ENCODE measurements at regions not wholly inside any gene's neighbourhood (a gene's known extent, or its start where the extent isn't known, plus 50 kb on each side); places are given as distances from the start of the nearest gene placed in this dataset.
A peak's percentile ranks its signal among the peaks of the same experiment; 100 is the strongest.
"Not testable (repeated sequence)": the region's sequence is repeated elsewhere in the genome, so short reads cannot be mapped to it uniquely, and the experiment has no call there.

DNA sequence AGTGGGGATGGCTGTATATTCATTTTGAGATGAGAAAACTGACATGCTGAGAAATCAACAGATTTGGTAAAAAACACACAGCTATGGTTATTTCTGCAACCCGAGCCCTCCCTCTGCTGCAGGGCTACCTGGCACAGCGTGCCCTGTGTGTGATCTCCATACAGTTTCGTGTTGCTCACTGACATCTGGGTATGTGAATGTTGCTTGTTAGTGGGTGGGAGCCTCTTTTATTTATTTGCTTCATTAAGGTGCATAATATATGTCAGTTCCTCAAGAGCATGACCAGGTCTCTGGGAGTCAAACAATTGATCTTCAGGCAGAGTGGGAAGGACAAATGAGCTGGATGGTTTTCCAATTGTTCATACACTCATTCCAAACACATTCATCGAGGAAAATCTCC lies 139.1 kb upstream of the FHL2 start:
- DNase-seq (ENCODE audit: low read depth in 2 of 2): no peak

DNA sequence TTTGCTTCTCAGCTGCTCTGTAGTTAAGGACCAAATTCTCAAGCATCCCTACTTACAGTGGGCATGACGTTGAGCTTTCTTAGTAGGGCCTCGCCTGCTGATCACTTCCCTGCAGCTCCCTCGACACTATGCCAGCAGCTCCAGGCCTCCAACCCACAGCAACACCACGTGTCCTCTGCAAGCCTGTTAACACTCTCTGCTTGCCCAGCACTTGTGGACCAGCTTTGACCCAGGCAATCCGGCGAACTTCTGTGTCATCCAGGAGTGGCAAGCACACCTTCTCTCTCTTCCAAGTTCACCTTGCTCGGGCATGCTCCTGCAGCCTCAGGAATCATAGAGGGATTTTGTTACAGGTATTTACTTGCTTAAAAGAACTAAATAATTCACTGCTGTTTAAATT lies 138.6 kb upstream of the FHL2 start:
- no peak for DNase-seq (ENCODE audit: low read depth in 2 of 2)

DNA sequence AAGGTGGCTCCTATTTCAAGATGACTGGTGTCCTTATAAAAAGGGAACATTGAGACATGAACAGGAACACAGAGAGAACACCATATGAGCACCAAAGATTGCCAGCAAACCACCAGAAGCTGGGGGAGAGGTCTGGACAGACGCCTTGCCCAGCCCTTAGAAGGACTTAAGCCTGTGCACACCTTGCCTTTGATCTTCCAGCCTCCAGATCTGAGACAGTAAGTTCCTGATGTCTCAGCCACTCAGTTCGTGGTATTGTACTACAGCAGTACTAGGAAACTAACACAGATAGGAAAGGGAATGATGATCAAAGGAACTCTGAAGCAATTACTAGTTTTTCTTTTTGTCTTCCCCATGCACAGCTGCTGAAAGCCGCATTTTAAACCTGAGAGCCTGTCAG lies 137.3 kb upstream of the FHL2 start:
- no peak for DNase-seq (ENCODE audit: low read depth in 2 of 2)

DNA sequence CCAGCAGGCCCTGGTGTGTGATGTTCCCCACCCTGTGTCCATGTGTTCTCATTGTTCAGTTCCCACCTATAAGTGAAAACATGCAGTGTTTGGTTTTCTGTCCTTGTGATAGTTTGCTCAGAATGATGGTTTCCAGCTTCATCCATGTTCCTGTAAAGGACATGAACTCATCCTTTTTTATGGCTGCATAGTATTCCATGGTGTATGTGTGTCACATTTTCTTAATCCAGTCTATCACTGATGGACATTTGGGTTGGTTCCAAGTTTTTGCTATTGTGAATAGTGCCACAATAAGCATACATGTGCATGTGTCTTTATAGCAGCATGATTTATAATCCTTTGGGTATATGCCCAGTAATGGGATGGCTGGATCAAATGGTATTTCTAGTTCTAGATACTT lies 130.4 kb upstream of the FHL2 start:
- DNase-seq (ENCODE audit: low read depth in 2 of 2): not testable (repeated sequence)

DNA sequence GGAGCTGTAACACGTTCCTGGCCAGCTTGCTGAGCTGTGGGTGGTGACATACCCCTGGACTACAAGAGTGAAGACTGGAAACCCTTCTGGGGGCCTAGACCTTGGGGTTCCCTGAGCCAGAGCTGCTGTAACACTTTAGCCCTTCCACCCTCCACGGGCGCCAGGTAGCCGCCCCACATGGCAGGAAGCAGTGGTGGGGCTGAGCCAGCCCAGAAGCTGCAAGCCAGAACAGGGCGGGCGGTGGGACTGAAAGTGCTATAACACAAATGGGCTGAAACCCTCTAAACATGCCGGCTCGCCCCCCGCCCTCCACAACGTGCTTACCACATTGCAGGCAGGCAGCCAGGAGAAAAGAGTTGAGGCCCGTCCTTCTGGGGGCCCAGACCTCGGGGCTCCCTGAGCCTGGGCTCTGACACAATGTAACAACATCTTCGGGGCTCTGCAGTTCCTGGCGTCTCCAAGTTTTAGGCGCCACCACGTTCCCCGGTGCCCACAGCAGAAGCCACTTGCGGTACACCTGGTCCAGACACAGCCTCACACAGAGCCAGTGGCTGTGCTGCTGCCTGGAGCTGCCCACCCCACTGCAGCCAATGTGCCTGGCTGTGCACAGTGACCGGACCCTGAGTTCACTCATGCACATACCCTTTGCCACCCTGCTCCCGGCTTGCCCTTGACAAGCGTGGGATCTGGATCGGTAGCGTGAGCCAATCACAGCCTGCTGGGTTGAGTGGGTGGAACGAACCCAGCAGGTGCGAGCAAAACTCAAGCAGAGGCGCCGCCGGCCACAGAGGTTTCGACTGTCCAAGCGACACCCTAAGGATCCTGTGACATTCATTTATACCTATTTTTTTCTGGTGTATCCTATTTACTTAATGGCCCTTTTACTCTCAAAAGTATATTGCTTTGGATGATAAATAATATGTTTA lies 127.4 kb upstream of the FHL2 start:
- DNase-seq (ENCODE audit: low read depth in 2 of 2): no peak

DNA sequence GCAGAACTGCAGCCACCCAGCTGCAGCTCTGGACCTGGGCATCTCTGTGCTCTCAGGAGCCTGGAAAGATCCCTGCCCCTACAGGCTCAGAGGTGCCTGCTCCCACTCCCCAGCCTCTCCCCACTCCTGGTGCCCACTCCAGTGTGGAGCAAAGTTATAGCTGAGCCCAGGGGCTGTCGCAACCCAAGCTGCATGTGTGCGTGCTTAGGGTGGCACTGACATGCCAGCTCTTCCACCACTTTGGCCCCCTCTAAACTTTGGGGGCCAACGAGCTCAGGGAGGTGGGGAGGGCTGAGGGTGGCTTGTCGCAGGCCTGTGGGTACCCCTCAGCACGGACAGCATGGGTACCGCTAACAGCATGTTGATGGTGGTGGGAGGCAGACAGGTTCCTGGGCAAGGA lies 126.3 kb upstream of the FHL2 start:
- no peak for DNase-seq (ENCODE audit: low read depth in 2 of 2)

DNA sequence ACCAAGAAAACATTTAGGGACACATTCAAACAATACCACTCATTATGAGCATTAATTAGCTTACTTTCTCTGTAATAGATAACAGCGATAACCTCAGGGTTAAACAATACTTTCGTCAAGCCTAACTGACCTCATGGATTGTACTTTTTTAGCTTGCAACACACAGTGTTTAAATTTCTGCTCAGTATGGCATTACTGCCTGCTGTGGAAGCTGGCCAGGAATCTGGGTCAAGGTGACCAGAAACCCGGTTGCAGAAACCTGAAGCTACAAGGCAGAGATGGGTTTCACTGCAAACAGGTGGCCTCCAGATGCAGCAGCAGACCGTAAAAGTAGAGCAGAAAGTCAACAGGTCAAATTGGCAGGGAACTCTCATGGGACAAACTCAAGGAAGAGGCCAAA lies 123.8 kb upstream of the FHL2 start:
- DNase-seq (ENCODE audit: low read depth in 2 of 2): no peak

DNA sequence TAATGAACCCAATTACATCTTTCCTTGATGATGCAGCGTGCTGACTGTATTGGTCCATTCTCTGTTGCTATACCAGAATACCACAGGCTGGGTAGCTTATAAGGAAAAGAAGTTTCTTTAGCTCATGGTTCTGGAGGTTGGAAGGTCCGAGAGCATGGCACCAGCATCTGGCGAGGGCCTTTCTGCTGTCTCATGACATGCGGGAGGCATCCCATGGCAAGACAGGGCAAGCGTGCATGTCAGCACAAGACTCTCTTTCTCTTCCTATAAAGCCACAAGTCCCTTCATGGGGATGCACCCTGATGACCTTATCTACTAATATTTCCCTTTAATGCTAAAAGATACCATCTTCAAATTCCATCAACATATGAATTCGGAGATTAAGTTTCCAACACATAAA lies 122.8 kb upstream of the FHL2 start:
- no peak for DNase-seq (ENCODE audit: low read depth in 2 of 2)

DNA sequence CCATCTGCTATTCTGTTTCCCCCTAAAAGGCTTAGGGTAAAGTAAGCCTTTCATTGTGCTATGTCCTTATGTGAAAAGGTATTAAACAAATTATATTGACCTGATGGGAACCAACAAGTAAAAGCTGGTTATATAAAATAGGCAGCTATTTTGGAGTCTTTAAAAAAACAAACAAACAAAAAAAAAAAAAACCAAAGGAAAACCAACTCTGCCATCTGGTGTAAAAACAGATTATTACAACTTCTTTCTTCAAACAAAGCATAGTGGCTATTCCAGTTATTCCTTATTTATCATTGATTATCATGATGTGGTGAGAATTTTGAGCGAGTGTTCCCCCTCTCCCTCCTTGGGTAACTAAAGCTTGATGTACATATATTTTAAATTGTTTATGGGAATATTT lies 122.3 kb upstream of the FHL2 start:
- no peak for DNase-seq (ENCODE audit: low read depth in 2 of 2)

DNA sequence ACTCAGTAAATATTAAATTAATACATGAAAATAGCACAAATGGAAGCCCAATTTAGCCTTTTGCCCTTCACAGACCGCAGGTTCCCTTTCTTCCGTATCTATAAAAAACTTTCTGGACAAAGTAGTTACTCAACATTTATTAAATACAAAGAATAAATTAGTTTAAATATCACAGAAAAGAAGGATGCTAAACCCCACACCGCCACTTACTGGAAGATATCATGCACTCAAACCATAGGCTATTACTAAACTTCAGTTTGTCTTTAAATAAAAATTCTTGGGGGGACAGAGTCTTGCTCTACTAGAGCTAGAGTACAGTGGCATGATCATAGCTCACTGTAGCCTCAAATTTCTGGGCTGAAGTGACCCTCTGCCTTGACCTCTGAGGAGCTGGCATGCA lies 120.7 kb upstream of the FHL2 start:
- no peak for DNase-seq (ENCODE audit: low read depth in 2 of 2)

DNA sequence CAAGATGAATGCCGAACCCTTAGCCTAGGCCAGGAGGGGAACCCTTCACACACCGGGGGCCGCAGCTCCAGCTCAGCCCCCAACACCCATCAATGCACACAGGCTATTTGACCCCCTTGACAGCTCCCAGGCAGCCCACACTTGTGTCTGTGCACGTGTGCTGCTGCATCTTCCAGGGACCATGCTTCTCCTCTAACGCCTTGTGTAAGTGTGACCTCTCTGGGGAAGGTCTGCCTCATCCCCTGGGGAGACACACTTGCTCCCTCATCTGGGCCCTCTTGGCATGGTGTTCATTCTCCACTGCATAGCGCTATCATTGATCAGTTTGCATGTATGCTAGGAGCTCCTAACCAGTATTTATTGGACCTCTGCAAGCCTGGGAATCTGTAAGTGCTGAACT lies 120.0 kb upstream of the FHL2 start:
- no peak for DNase-seq (ENCODE audit: low read depth in 2 of 2)

DNA sequence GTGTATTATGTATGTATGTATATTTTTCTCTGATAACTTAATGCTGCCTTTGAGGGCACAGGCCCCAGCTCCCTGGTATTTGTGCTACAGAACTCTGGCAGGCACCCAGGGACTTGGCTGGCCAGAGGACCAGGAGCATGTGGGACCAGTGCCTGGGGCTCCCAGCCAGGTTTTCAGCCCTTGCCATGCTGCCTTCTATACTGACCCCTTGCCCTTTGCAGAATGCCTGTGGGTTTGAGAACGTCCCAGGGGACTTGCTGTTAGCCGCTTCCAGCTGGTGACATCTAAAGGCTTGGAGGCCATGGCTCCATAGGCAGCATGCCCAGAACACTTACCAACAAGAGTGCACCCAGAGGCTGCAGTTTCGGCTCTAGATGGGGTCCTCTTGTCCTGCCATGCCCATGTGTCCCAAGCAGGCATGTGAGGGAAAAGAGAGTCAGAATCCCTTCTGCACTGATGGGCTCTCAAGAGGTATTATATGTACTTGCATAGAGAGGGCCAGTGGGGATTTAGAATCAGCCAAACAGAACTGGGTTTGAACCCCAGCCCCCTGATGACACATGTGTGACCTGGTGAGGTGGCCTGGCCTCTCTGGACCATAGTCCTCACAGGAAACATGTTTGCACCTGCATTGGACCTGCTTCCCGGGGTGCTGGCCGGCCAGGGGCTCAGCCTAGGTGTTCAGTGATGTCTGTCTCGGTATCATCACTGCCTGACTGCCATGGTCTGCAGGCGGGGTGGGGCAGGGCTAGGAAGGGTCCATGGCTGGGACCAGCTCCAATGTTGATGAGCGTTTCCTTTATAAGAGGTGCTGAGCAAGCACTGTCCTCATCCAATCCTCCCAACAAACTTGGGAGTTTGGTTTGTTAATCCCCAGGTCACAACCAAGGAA lies 119.2 kb upstream of the FHL2 start:
- no peak for DNase-seq (ENCODE audit: low read depth in 2 of 2)

DNA sequence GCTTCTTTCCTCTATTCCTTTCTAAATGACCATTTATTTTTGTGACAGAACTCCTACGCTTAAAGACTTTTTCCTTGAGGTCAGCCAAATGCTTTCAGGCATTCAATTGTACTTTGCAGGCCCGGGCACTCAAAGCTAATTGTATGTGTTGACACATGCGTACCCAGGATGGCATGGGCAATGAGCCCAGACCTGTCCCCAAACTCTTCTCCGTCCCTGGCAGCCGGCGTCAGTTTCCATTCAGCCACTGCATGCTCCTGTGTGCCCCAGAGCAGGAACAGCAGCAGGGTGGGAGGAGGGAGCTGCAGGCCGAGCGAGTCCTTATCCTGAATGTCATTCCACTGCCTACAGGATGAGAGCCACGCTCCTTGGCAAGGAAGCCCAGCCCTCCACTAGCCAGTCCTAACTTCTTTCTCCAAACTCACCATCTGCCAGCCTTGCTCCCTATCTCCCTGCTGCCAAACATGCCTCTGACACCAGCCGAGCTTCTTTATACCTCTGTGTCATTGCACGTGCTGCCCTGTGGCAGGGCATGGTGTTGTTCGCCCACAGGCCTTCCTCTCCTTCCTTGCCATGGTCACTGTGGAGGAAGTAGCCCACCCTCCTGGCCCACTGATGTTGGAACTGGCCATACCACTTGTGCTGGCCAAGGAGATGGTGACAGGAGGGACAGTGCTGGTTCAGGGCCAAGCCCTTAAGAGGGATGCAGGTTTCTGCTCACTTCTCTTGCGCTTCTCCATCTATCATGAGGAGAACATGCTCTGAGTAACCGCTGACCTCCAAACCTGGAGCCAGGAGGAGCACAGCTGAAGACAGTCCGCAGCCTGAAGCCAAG lies 116.9 kb upstream of the FHL2 start:
- DNase-seq (ENCODE audit: low read depth in 2 of 2): no peak

DNA sequence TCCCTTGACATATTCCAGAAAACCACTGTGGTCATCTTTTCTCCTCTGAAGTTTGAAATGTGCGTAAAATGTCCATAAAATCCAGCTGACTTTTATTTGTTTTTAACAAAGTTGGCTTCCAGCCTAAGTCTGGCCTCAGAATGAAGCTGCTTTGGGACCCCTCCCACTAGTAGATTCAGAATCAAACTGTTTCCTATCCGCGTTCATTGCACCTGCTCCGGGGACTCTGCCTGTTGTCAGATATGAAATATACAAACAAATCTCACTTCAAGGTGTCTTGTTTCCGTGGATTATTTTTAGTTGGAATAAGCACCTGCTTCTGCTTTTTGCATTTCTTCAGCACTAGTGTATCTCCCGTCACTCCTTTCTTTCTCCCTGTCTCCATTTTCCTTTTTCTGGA lies 115.7 kb upstream of the FHL2 start:
- DNase-seq (ENCODE audit: low read depth in 2 of 2): no peak

DNA sequence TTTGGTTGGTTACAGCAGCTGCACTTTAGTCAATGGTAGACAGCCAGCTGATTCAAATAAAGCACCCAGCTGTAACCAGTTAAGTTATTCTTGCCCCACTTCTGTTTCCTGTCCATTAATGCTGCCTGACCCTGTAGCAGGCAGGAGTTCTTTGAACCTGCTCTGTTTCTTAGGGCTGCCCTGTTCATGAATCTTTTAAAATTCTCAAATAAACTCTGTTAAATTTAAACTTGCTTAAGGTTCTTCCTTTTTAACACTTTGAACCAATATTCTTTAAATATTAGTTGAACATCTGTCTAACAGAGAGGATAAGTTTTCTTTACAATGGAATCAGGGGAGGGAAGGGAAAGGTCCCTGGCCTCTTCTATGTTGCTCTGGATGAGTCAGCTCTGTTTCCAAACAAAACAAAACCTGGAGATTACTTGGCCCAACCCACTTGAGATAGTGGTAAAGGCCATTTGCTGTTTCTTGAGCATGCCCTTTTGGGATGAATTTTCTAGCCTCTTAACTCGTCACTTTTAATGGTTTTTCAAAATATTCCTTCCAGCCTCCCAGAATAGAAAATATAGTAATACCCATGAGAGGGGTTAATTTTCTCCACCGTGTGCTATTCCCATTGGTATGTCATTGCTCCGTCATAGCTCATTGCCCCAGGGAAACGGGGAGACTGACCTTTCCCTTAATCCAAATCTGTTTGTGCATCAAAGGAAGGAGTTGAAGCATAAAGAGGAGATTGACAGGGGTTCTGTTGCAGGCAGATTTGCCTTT lies 112.1 kb upstream of the FHL2 start:
- DNase-seq (ENCODE audit: low read depth in 2 of 2): no peak

DNA sequence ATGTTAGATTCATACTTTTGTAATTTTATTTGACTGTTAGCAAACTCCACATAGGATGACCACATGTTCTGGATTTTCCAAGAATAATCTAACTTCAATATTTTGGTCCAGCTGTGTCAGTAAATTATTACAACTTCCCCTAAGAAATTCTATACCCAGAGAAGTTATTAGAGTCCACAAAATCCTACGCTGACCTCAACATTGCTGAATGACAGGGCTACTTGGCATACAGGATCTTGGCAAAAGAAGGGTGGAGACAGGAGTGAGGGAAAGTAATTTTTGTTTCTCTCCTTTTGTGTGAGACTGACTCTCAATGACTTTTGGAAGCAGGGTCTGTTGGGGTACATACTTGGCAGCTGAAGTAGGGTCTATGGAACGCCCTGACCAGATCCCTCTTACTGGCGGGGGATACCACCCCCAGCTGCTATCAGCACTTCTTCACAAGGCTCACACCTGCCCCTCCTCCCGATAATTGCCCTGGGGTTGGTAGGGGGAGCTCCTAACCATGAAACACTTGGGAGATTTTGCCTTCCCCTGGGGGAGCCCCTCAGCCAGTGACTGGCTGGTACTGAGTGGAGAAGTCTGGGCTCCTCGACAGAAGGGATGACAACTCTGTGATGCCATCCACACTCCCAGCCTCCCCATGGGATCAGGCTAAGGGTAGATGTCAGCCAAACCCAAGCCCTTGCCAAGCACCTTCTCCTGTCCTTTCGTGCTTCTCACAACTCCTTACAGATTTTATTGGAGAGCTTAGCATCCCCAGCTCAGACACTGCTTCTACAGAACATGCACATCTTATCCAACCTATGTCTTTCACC lies 110.6 kb upstream of the FHL2 start:
- no peak for DNase-seq (ENCODE audit: low read depth in 2 of 2)

DNA sequence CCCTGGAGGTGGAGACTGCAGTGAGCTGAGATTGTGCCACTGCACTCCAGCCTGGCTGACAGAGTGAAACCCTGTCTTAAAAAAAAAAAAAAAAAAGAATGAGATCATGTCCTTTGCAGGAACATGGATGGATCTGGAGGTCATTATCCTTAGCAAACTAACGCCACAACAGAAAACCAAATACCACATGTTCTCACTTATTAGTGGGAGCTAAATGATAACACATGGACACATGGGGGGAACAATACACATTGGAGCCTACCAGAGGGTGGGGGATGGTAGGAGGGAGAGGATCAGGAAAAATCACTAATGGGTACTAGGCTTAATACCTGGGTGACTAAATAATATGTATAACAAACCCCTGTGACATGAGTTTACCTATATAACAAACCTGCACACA lies 108.0 kb upstream of the FHL2 start:
- peak; percentile 16 to 18 for DNase-seq (ENCODE audit: low read depth in 2 of 2)

DNA sequence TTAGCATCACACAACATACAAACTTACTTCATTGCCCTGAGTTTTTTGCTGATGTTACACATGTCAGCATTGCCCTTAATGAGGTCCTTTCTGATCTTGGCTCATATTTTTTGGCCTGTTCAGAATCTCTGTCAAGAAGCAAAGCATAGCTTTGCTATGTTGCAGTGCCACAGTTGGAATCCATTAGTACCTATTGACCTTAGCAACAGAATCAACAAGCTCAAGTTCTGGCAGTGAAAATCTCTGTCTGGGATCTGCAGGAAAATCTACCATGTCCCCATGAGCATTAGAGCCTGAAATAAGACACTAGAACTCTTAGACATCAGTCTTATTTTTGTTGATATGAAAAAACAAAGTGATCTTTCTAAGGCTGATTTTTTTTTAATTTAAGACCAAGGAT lies 105.6 kb upstream of the FHL2 start:
- no peak for DNase-seq (ENCODE audit: low read depth in 2 of 2)

DNA sequence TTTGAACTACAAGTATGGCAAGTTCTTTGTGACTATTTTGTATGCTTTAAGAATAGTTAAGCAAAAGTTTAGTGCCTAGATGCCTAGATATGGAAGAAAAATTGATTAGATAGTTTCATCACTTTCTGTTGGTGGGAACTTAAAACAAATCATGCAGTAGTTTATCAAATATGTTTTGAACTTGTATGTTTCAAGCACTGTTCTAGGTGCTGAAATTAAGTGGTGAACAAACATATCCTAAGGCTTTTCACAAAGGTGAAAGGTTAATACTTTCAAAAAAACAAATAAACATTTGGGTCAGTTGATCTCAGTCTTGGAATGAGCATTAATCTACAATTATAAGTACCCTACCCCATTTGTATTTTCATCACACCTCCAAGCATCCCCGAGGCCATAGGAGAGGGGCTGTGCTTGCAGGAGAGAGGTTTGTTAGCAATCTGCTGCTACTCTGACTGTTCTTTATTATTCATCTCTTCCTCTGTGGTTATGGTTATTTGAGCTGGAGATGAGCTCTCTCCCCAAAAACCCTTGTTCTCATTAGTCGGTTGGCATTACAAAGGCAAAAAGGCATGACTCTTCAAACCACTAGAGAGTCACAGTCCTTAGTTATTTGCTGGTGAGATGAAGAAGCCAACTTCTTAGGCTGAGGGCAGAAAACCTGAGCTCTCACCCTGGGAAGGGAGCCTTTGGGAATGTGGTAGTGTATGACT lies 103.9 kb upstream of the FHL2 start:
- DNase-seq (ENCODE audit: low read depth in 2 of 2): no peak
